ENCODE measurements at regions not wholly inside any gene's neighbourhood (a gene's known extent, or its start where the extent isn't known, plus 50 kb on each side); places are given as distances from the start of the nearest gene placed in this dataset.
A peak's percentile ranks its signal among the peaks of the same experiment; 100 is the strongest.

GRCh38 chr2:228864131-228864530 is 407.0 kb downstream of the PID1 start:
- DNase-seq (ENCODE audit: low read depth) = no peak

GRCh38 chr2:228860601-228861285 is 410.3 kb downstream of the PID1 start:
- no peak for DNase-seq (ENCODE audit: low read depth)

- DNase-seq (ENCODE audit: low read depth) = no peak
Measured at GRCh38 chr2:228853151-228853550, 417.9 kb downstream of the PID1 start.

- no peak for DNase-seq (ENCODE audit: low read depth)
Measured at GRCh38 chr2:228848638-228849037, 422.4 kb downstream of the PID1 start.

- DNase-seq (ENCODE audit: low read depth) = peak; percentile 43
Measured at GRCh38 chr2:228847684-228848083, 423.4 kb downstream of the PID1 start.

GRCh38 chr2:228846161-228846560 is 424.9 kb downstream of the PID1 start:
- peak; percentile 22 for DNase-seq (ENCODE audit: low read depth)

GRCh38 chr2:228845162-228845925 is 425.7 kb downstream of the PID1 start:
- no peak for DNase-seq (ENCODE audit: low read depth)

- DNase-seq (ENCODE audit: low read depth) = peak; percentile 65
Measured at GRCh38 chr2:228841877-228842276, 429.2 kb downstream of the PID1 start.

- peak; percentile 8 for DNase-seq (ENCODE audit: low read depth)
Measured at GRCh38 chr2:228841475-228841874, 429.6 kb downstream of the PID1 start.

- no peak for DNase-seq (ENCODE audit: low read depth)
Measured at GRCh38 chr2:228840743-228841114, 430.4 kb downstream of the PID1 start.

- no peak for DNase-seq (ENCODE audit: low read depth)
Measured at GRCh38 chr2:228840113-228840742, 430.9 kb downstream of the PID1 start.

GRCh38 chr2:228839421-228839876 is 431.6 kb downstream of the PID1 start:
- DNase-seq (ENCODE audit: low read depth) = peak; percentile 6

- DNase-seq (ENCODE audit: low read depth) = no peak
Measured at GRCh38 chr2:228838819-228839218, 432.3 kb downstream of the PID1 start.

- DNase-seq (ENCODE audit: low read depth) = no peak
Measured at GRCh38 chr2:228828397-228828796, 442.7 kb downstream of the PID1 start.

GRCh38 chr2:228827056-228827700 is 443.9 kb downstream of the PID1 start:
- peak; percentile 8 for DNase-seq (ENCODE audit: low read depth)

- no peak for DNase-seq (ENCODE audit: low read depth)
Measured at GRCh38 chr2:228819701-228820100, 451.4 kb downstream of the PID1 start.

GRCh38 chr2:228802181-228803071 is 468.7 kb downstream of the PID1 start:
- no peak for DNase-seq (ENCODE audit: low read depth)

- DNase-seq (ENCODE audit: low read depth) = no peak
Measured at GRCh38 chr2:228801451-228801850, 469.6 kb downstream of the PID1 start.

GRCh38 chr2:228799208-228799588 is 471.9 kb downstream of the PID1 start:
- DNase-seq (ENCODE audit: low read depth) = no peak

- DNase-seq (ENCODE audit: low read depth) = no peak
Measured at GRCh38 chr2:228798458-228799207, 472.5 kb downstream of the PID1 start.

GRCh38 chr2:228796386-228796785 is 474.7 kb downstream of the PID1 start:
- DNase-seq (ENCODE audit: low read depth) = no peak
